Activated CD4-positive, alpha-beta T cell treated with anti-CD3 and anti-CD28 coated beads, Interleukin-2, amount 10 ng/mL, durations not matched to agents 24 days and 14 days (primary cell): ENCODE measurements at regions not wholly inside any gene's neighbourhood (a gene's known extent, or its start where the extent isn't known, plus 50 kb on each side); places are given as distances from the start of the nearest gene placed in this dataset.

Source experiments
- DNase-seq: peaks from one replicate; pipeline ENCODE4 v3.0.0; 2022
- H3K27ac Mint-ChIP-seq: one replicate; pipeline ENCODE4 v1.8.0; 2022; ENCODE audit warnings: mild to moderate bottlenecking, mixed read lengths
- H3K27me3 Mint-ChIP-seq: one replicate; pipeline ENCODE4 v1.8.0; 2022; ENCODE audit warnings: mixed read lengths
- H3K36me3 Mint-ChIP-seq: one replicate; pipeline ENCODE4 v1.8.0; 2022; ENCODE audit warnings: low read depth, mild to moderate bottlenecking, mixed read lengths
- H3K4me1 Mint-ChIP-seq: one replicate; pipeline ENCODE4 v1.8.0; 2021; ENCODE audit warnings: mixed read lengths
- H3K4me3 Mint-ChIP-seq: one replicate; pipeline ENCODE4 v1.8.0; 2022; ENCODE audit warnings: mild to moderate bottlenecking, moderate library complexity, mixed read lengths
- H3K9me3 Mint-ChIP-seq: one replicate; pipeline ENCODE4 v1.8.0; 2021; ENCODE audit warnings: mixed read lengths
- intact Hi-C: fragments of 100-400 bp; cut with micrococcal nuclease; formaldehyde crosslinking; loops from one replicate; pipeline ENCODE4 v1.15.1; 2023

GRCh38 chr2:240366901-240367300 lies 68.6 kb upstream of the GPC1 start:
- Mint-ChIP-seq H3K36me3 (no peaks in the 10 kb centered on the region), H3K4me1 (no peaks in the 10 kb centered on the region), H3K4me3 (no peak overlapping the region), H3K9me3 (no peaks in the 10 kb centered on the region), H3K27ac (no peak overlapping the region), H3K27me3 (no peaks in the 10 kb centered on the region)
- intact Hi-C loops = no loop called here
- DNase-seq = no peak

GRCh38 chr2:240367721-240368120 lies 67.7 kb upstream of the GPC1 start:
- no peak for DNase-seq

GRCh38 chr2:240368781-240369331 lies 66.6 kb upstream of the GPC1 start:
- Mint-ChIP-seq H3K4me3 (no peak overlapping the region), H3K4me1 (no peaks in the 10 kb centered on the region), H3K27me3 (no peaks in the 10 kb centered on the region), H3K36me3 (no peaks in the 10 kb centered on the region), H3K9me3 (no peaks in the 10 kb centered on the region), H3K27ac (no peak overlapping the region)
- no peak for DNase-seq
- intact Hi-C loops = no loop called here

More at GRCh38 chr2:240367721-240368120, 67.7 kb upstream of the GPC1 start:
- no peaks in the 10 kb centered on the region for H3K36me3 Mint-ChIP-seq
- no peaks in the 10 kb centered on the region for H3K4me1 Mint-ChIP-seq
- H3K9me3 Mint-ChIP-seq = no peaks in the 10 kb centered on the region
- H3K27me3 Mint-ChIP-seq = no peaks in the 10 kb centered on the region
- intact Hi-C loops = no loop called here
- no peak overlapping the region for H3K4me3 Mint-ChIP-seq
- H3K27ac Mint-ChIP-seq = no peak overlapping the region

- H3K27ac Mint-ChIP-seq = no peak overlapping the region
- H3K4me1 Mint-ChIP-seq = no peaks in the 10 kb centered on the region
- H3K4me3 Mint-ChIP-seq = no peak overlapping the region
- DNase-seq = no peak
- intact Hi-C loops = no loop called here
- no peaks in the 10 kb centered on the region for H3K9me3 Mint-ChIP-seq
- H3K36me3 Mint-ChIP-seq = no peaks in the 10 kb centered on the region
- H3K27me3 Mint-ChIP-seq = no peaks in the 10 kb centered on the region
Measured at GRCh38 chr2:240369335-240369734, 66.1 kb upstream of the GPC1 start.

- no peaks in the 10 kb centered on the region for H3K36me3 Mint-ChIP-seq
- no peaks in the 10 kb centered on the region for H3K4me1 Mint-ChIP-seq
- no peak for DNase-seq
- no peaks in the 10 kb centered on the region for H3K27me3 Mint-ChIP-seq
- intact Hi-C loops = no loop called here
- no peak overlapping the region for H3K4me3 Mint-ChIP-seq
- no peaks in the 10 kb centered on the region for H3K9me3 Mint-ChIP-seq
- no peak overlapping the region for H3K27ac Mint-ChIP-seq
Measured at GRCh38 chr2:240369801-240370585, 65.5 kb upstream of the GPC1 start.

GRCh38 chr2:240371129-240372000 lies 64.1 kb upstream of the GPC1 start:
- H3K4me1 Mint-ChIP-seq = no peaks in the 10 kb centered on the region

GRCh38 chr2:240372101-240372500 lies 63.4 kb upstream of the GPC1 start:
- Mint-ChIP-seq H3K27ac (no peak overlapping the region), H3K36me3 (no peaks in the 10 kb centered on the region), H3K4me1 (no peaks in the 10 kb centered on the region), H3K27me3 (no peaks in the 10 kb centered on the region), H3K9me3 (no peaks in the 10 kb centered on the region), H3K4me3 (no peak overlapping the region)
- DNase-seq = no peak
- intact Hi-C loops = no loop called here

More at GRCh38 chr2:240371129-240372000, 64.1 kb upstream of the GPC1 start:
- H3K27me3 Mint-ChIP-seq = no peaks in the 10 kb centered on the region
- H3K4me3 Mint-ChIP-seq = no peak overlapping the region
- no peak overlapping the region for H3K27ac Mint-ChIP-seq
- DNase-seq = no peak
- intact Hi-C loops = no loop called here
- H3K9me3 Mint-ChIP-seq = no peaks in the 10 kb centered on the region
- no peaks in the 10 kb centered on the region for H3K36me3 Mint-ChIP-seq

- Mint-ChIP-seq H3K9me3 (no peaks in the 10 kb centered on the region), H3K4me1 (no peaks in the 10 kb centered on the region), H3K27me3 (no peaks in the 10 kb centered on the region), H3K4me3 (no peak overlapping the region), H3K36me3 (no peaks in the 10 kb centered on the region), H3K27ac (no peak overlapping the region)
- no peak for DNase-seq
- intact Hi-C loops = no loop called here
Measured at GRCh38 chr2:240373289-240373885, 62.1 kb upstream of the GPC1 start.

GRCh38 chr2:240374085-240374907 lies 61.2 kb upstream of the GPC1 start:
- Mint-ChIP-seq H3K4me3 (no peak overlapping the region), H3K36me3 (no peaks in the 10 kb centered on the region), H3K9me3 (no peaks in the 10 kb centered on the region), H3K27ac (no peak overlapping the region), H3K27me3 (no peaks in the 10 kb centered on the region), H3K4me1 (no peaks in the 10 kb centered on the region)
- intact Hi-C loops = no loop called here
- DNase-seq = no peak

GRCh38 chr2:240375024-240375645 lies 60.3 kb upstream of the GPC1 start:
- H3K4me3 Mint-ChIP-seq = no peak overlapping the region
- peaks cover under 1% of the 10 kb centered on the region for H3K27me3 Mint-ChIP-seq
- intact Hi-C loops = no loop called here
- no peaks in the 10 kb centered on the region for H3K9me3 Mint-ChIP-seq
- H3K36me3 Mint-ChIP-seq = no peaks in the 10 kb centered on the region
- no peak for DNase-seq
- H3K4me1 Mint-ChIP-seq = no peaks in the 10 kb centered on the region
- no peak overlapping the region for H3K27ac Mint-ChIP-seq

- Mint-ChIP-seq H3K27ac (no peak overlapping the region), H3K27me3 (peaks cover 5% of the 10 kb centered on the region), H3K4me1 (peaks cover 2% of the 10 kb centered on the region), H3K4me3 (no peak overlapping the region), H3K36me3 (no peaks in the 10 kb centered on the region), H3K9me3 (no peaks in the 10 kb centered on the region)
- intact Hi-C loops = no loop called here
- DNase-seq = no peak
Measured at GRCh38 chr2:240376739-240377138, 58.7 kb upstream of the GPC1 start.

GRCh38 chr2:240377366-240377765 lies 58.1 kb upstream of the GPC1 start:
- intact Hi-C loops = no loop called here
- H3K4me3 Mint-ChIP-seq = no peak overlapping the region
- H3K9me3 Mint-ChIP-seq = no peaks in the 10 kb centered on the region
- H3K27me3 Mint-ChIP-seq = peaks cover 5% of the 10 kb centered on the region
- no peak overlapping the region for H3K27ac Mint-ChIP-seq
- H3K4me1 Mint-ChIP-seq = peaks cover 2% of the 10 kb centered on the region
- no peak for DNase-seq
- H3K36me3 Mint-ChIP-seq = no peaks in the 10 kb centered on the region

GRCh38 chr2:240379089-240379636 lies 56.3 kb upstream of the GPC1 start:
- Mint-ChIP-seq H3K4me1 (peaks cover 2% of the 10 kb centered on the region), H3K9me3 (no peaks in the 10 kb centered on the region), H3K4me3 (no peak overlapping the region), H3K27ac (no peak overlapping the region), H3K36me3 (no peaks in the 10 kb centered on the region), H3K27me3 (peaks cover 5% of the 10 kb centered on the region)
- intact Hi-C loops = no loop called here
- no peak for DNase-seq
